ENCODE measurements at regions not wholly inside any gene's neighbourhood (a gene's known extent, or its start where the extent isn't known, plus 50 kb on each side); places are given as distances from the start of the nearest gene placed in this dataset.

DNA sequence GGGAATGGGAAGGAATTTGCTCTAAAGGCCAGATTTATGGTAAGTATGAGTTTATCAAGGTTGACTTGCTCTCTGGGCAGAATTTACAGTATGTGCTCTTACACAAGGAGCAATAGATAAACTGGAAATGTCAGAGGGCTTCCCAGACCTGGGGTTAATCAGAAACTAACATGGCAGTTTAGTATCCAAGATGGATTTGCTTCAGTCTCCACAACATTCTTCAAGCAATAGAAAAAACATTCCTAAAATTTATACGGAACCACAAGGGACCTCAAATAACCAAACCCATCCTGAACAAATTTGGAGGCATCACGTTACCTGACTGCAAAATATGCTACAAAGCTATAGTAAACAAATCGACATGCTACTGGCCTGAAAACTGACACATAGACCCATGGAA is 606.7 kb upstream of the CHRM3 start:
- Histone ChIP-seq H3K9ac (ENCODE audit: insufficient read depth in 1 of 2, low read depth in 2 of 2, low read length in 2 of 2) (no peak overlapping the region), H3K27ac (ENCODE audit: extremely low read depth, low read depth, low read length) (no peak overlapping the region), H3K4me3 (no peak overlapping the region), H3K79me2 (ENCODE audit: control insufficient read depth, insufficient read depth, low read length) (no peaks in the 10 kb centered on the region), H3K9me1 (ENCODE audit: control insufficient read depth, insufficient read depth, low read length) (no peaks in the 10 kb centered on the region), H3K9me3 (replicated peaks; ENCODE audit: control insufficient read depth, insufficient read depth, low read depth, low read length) (peaks cover 3% of the 10 kb centered on the region), H2AFZ (ENCODE audit: low read depth, low read length) (no peak overlapping the region), H4K20me1 (replicated peaks; ENCODE audit: control insufficient read depth, insufficient read depth, low read length) (no peaks in the 10 kb centered on the region), H3K4me1 (replicated peaks in 1 of 2; ENCODE audit: control insufficient read depth in 2 of 2, insufficient read depth in 2 of 2, low read length in 2 of 2) (no peaks in the 10 kb centered on the region), H3K4me2 (ENCODE audit: insufficient read depth, low read length) (no peak overlapping the region), H3K27me3 (ENCODE audit: control insufficient read depth in 2 of 2, insufficient read depth in 2 of 2, low read length in 2 of 2) (no peaks in the 10 kb centered on the region), H3K36me3 (ENCODE audit: control insufficient read depth, insufficient read depth, low read length) (no peaks in the 10 kb centered on the region)
- ATAC-seq (no peak), DNase-seq (ENCODE audit: extremely low read depth in 1 of 4, low spot score in 3 of 4) (no peak), FAIRE-seq (no peak)
- in situ Hi-C loops (cut with MboI) = no loop called here
- 0% methylated on average over 3 of the region's 3 CpGs for WGBS (ENCODE audit: insufficient coverage, low coverage, missing lambda C conversion rate)
- POLR2A ChIA-PET = no interaction called here
- CTCF ChIA-PET (ENCODE audit: low intra/inter-chr PET ratio) = no interaction called here
- no TSS peak for BruUV-seq (replicated peaks)
- intact Hi-C loops (cut with micrococcal nuclease) = no loop called here
- TF ChIP-seq MAFK (IDR thresholded peaks at IDR 0.05; ENCODE audit: low read length) (no peak), MBD2 (IDR thresholded peaks at IDR 0.05; ENCODE audit: borderline replicate concordance, low read depth) (no peak), CHCHD3 (CRISPR knock-in tag; IDR thresholded peaks at IDR 0.05) (no peak), LCOR (CRISPR knock-in tag; IDR thresholded peaks at IDR 0.05) (no peak), RHOXF2B (CRISPR knock-in tag; conservative IDR thresholded peaks at IDR 0.05) (no peak), ZSCAN29 (IDR thresholded peaks at IDR 0.05) (no peak), DPF2 (IDR thresholded peaks at IDR 0.05) (no peak), DDX20 (tag; IDR thresholded peaks at IDR 0.05; ENCODE audit: low read depth) (no peak), YY1 (IDR thresholded peaks at IDR 0.05; ENCODE audit: borderline replicate concordance in 1 of 3, control insufficient read depth in 1 of 3, extremely low read depth in 1 of 3, insufficient read depth in 3 of 3, insufficient read length in 1 of 3, insufficient replicate concordance in 2 of 3, low read depth in 1 of 3, low read length in 2 of 3) (no peak), HMG20A (CRISPR knock-in tag; conservative IDR thresholded peaks at IDR 0.05) (no peak), RBBP5 (IDR thresholded peaks at IDR 0.05; ENCODE audit: borderline replicate concordance, insufficient read depth, low read length, poor library complexity, severe bottlenecking) (no peak), KLF1 (tag; IDR thresholded peaks at IDR 0.05) (no peak), ZNF76 (CRISPR knock-in tag; IDR thresholded peaks at IDR 0.05; ENCODE audit: borderline replicate concordance) (no peak), SREBF2 (CRISPR knock-in tag; IDR thresholded peaks at IDR 0.05) (no peak), ZNF561 (CRISPR knock-in tag; conservative IDR thresholded peaks at IDR 0.05) (no peak)
- TF ChIP-seq, protein P1, sequence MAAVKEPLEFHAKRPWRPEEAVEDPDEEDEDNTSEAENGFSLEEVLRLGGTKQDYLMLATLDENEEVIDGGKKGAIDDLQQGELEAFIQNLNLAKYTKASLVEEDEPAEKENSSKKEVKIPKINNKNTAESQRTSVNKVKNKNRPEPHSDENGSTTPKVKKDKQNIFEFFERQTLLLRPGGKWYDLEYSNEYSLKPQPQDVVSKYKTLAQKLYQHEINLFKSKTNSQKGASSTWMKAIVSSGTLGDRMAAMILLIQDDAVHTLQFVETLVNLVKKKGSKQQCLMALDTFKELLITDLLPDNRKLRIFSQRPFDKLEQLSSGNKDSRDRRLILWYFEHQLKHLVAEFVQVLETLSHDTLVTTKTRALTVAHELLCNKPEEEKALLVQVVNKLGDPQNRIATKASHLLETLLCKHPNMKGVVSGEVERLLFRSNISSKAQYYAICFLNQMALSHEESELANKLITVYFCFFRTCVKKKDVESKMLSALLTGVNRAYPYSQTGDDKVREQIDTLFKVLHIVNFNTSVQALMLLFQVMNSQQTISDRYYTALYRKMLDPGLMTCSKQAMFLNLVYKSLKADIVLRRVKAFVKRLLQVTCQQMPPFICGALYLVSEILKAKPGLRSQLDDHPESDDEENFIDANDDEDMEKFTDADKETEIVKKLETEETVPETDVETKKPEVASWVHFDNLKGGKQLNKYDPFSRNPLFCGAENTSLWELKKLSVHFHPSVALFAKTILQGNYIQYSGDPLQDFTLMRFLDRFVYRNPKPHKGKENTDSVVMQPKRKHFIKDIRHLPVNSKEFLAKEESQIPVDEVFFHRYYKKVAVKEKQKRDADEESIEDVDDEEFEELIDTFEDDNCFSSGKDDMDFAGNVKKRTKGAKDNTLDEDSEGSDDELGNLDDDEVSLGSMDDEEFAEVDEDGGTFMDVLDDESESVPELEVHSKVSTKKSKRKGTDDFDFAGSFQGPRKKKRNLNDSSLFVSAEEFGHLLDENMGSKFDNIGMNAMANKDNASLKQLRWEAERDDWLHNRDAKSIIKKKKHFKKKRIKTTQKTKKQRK (IDR thresholded peaks at IDR 0.05; ENCODE audit: borderline replicate concordance, low read depth, low read length) = no peak
- TF ChIP-seq, protein P2, sequence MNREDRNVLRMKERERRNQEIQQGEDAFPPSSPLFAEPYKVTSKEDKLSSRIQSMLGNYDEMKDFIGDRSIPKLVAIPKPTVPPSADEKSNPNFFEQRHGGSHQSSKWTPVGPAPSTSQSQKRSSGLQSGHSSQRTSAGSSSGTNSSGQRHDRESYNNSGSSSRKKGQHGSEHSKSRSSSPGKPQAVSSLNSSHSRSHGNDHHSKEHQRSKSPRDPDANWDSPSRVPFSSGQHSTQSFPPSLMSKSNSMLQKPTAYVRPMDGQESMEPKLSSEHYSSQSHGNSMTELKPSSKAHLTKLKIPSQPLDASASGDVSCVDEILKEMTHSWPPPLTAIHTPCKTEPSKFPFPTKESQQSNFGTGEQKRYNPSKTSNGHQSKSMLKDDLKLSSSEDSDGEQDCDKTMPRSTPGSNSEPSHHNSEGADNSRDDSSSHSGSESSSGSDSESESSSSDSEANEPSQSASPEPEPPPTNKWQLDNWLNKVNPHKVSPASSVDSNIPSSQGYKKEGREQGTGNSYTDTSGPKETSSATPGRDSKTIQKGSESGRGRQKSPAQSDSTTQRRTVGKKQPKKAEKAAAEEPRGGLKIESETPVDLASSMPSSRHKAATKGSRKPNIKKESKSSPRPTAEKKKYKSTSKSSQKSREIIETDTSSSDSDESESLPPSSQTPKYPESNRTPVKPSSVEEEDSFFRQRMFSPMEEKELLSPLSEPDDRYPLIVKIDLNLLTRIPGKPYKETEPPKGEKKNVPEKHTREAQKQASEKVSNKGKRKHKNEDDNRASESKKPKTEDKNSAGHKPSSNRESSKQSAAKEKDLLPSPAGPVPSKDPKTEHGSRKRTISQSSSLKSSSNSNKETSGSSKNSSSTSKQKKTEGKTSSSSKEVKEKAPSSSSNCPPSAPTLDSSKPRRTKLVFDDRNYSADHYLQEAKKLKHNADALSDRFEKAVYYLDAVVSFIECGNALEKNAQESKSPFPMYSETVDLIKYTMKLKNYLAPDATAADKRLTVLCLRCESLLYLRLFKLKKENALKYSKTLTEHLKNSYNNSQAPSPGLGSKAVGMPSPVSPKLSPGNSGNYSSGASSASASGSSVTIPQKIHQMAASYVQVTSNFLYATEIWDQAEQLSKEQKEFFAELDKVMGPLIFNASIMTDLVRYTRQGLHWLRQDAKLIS (CRISPR knock-in tag; IDR thresholded peaks at IDR 0.05) = no peak

Measured in K562 (cell line).